ENCODE measurements at regions not wholly inside any gene's neighbourhood (a gene's known extent, or its start where the extent isn't known, plus 50 kb on each side); places are given as distances from the start of the nearest gene placed in this dataset.

DNA sequence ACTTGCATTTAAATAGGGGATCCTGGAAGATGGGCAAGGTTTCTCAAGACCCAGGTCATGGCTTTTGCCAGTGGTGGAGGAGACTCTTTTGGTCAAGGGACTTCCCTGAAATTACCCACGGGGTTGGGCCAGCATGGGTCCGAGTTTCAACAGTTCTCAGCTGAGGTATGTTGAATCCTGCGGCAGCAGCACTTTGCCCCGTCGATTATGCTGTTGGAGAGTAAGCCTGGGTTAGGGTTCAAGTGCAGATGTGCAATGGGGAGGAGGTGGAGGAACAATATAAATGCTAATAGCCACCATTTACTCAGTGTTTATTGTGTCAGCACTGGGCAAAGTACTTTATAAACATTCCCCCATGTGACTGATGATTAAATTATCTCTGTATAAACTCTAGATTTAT lies 96.0 kb upstream of the GATA6 start:
- no peak for DNase-seq (ENCODE audit: low read depth in 2 of 2)

DNA sequence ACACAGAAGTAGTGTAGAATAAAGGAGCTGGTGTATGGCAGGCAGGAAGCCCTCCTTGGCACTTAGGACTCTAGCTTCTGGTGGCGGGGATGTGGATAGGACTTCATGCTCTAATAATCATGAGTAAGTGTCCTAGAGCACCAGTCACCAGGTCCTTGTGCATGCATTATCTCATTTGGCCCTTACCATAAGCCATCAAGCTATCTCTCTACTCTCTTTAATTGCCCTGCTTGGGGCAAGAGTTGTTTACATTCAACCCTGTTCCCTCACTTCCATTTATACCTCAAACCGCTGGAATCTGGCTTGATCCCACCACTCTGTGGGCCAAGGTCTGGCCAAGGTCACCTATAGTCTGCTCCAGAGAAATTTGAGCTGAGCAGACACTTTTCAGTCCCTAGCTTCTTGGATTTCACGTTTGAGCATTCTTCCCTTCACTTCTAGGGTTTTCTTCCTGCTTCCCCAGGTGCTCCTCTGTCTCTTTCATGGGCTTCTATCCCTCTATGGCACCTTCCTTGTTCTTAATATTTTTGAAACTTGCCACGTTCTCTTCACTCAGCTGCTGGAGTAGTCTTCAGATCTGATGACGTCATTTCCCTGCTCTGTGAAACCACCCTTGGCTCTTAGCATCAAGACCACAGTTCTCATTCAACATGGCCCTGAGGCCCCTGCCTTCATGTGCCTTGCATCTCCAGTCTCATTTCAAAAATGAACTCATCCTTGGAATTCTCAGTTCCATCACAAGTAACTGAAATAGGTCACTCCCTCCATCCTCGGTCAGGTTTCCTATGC lies 94.9 kb upstream of the GATA6 start:
- no peak for DNase-seq (ENCODE audit: low read depth in 2 of 2)

DNA sequence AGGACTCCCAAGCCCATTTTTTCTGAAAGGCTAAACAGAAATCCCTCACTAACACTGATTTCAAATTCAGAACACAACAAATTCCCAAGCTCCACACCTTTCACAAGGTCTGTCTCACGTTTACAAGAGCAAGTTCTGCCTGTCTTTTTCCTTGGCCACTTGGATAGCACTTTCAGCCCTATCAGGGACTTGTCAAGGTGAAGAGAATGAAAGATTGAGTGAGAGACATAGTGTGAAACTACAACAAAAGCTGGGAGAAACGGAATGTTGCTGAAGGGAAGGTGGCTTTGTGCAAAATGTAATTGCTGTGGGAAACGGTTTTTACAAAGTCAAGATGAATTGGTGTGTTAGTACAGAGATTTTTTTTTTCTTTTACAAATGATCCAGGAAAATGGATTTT lies 89.4 kb upstream of the GATA6 start:
- DNase-seq (ENCODE audit: low read depth in 2 of 2): no peak

DNA sequence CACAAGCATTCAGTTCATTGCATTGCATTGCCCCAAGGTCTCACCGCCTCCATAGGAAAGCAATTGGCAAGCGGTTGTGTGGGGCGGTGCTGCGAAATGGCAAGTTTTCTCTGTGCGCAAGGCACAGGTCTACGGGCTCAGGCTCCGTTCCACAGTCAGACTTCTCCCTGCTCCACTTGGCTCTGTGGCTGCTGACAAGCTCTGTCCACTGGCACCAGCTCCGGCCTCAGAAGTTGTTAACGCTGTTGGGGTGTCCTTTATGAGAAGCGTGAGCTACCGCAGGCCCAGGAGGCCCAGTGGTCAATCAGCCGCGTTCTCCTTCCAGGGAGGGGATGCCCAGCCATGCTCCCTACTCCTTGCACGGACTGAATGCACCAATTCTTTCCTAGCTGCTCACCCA lies 87.0 kb upstream of the GATA6 start:
- DNase-seq (ENCODE audit: low read depth in 2 of 2): no peak

DNA sequence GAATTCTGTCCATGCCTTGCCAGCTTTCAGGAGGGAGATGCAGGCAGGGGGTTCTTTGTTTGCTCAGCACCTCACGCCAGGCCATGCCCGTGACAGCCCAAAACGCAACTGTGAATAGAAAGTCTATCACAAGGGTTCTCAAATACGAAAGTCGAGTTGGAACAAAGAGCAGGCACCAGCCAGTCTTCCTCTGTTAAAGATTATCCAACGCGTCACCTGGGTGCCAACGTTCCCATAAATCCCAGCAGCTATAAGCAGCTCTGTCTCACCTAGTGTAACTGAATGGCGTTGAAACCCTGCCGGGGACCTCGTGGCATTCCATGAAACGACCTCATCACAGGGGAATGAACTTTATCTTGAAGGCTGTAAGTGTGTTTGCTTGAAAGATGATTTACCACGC lies 84.8 kb upstream of the GATA6 start:
- DNase-seq (ENCODE audit: low read depth in 2 of 2): no peak

DNA sequence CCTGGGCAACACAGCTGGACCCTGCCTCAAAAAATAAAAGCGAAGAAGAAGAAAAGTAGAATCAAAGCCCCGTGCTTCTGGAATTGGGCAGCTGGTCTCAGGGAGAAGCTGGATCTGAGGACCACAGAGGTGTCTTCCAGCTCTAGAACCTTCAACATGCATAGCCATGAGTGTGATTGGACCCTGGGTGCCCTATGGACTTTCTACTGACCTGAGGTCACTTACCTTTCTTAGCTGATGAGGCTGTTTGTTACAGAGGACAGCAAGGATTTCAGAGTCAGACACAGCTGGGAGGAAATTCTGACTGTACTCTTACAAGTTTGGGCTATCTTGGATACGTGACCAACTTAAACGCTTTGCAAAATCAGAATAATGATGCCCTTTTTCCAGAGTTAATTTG lies 82.4 kb upstream of the GATA6 start:
- no peak for DNase-seq (ENCODE audit: low read depth in 2 of 2)

DNA sequence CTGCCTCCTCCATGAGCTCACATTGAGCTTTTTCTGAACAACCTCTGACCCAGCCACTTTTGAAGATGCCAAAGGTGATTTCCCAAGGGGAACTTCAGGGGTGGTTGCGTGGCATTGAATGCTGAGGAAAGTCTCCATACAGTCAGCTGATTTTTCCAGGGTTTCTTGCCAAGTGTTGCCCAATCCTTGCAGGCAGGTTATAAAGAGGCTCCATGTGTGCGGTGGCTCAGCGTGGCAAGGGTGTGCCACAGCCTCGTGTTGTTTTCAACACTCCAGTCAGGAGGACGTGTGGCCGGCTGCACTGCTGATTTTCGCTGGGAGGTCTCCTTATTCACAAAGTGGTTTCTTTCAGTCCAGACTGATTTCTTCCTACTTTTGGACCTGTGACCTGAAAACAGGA lies 81.4 kb upstream of the GATA6 start:
- DNase-seq (ENCODE audit: low read depth in 2 of 2): no peak

DNA sequence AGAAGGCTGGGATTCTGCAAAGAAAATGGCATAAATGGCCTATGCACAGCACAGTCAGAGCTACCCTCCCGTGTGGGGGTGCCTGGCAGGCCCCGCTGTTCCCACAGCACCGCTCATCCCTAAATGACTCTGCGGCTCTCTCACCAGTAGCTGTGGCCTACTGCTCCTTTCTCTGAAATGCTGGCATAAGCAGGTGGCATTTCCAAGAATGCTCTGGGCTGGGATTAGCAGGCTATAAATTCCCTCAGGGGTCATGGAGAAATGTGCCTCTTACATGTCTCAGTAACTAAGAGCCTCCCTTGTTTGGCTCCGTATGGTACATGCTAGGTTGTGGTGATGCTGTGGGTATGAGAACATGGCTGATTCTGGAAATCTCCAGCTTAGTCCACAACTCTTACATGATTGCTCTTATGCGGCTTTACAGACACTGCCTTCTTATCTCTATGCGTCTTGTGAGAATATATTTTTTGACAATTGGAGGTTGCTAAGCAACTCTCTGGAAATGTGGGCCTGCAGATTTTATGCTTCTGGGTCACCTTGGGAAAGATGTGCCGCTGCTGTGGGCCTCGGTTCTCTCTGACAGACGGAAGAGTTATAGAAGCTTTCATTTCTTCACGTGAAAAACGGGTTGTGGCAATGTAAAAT lies 80.3 kb upstream of the GATA6 start:
- no peak for DNase-seq (ENCODE audit: low read depth in 2 of 2)

DNA sequence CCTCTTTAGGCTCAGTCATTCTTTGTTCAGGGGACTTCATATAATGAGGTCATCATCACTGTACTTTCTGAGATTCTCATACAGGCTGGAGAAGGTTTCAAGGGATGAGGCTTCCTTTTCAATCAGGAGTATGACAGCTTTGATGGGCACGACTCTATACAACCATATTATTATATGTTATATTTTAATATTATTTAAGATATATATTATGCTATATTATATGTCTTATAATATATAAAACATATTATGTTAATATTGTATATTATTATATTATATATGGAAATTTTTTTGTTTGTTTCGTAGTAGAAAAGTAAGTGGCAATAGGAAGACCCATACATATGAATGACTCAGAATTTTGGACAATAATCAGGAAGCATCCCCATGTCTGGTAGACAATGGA lies 78.0 kb upstream of the GATA6 start:
- no peak for DNase-seq (ENCODE audit: low read depth in 2 of 2)

DNA sequence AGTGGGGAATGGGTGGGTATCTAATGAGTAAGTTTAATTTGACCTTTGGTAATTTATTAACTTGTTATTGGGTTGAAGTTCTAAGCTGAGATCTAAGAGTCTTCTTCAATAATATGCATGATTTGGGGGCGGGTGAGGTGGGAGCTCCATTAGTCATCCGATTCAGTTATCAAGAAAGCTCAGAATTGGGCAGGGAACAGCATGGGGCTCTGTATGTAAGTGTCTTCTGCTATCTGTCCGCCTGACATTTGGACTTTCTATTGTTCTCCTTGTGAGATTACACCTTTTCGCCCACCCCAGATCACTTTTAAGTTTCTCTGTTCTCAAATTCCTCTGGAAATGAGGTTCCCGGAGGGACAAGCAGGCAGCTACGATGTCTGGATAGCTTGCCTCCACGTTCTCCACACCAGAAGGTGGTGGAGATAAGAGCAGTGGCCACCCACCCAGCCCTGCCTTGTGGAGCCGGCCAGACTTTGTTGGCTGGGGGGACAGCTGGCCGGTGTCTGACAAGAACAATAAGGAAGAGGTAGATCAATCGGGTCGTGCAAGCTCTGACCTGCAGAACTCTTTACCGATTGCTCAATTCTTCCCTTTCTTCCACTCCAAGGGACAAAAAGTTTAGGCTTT lies 75.5 kb upstream of the GATA6 start:
- no peak for DNase-seq (ENCODE audit: low read depth in 2 of 2)

DNA sequence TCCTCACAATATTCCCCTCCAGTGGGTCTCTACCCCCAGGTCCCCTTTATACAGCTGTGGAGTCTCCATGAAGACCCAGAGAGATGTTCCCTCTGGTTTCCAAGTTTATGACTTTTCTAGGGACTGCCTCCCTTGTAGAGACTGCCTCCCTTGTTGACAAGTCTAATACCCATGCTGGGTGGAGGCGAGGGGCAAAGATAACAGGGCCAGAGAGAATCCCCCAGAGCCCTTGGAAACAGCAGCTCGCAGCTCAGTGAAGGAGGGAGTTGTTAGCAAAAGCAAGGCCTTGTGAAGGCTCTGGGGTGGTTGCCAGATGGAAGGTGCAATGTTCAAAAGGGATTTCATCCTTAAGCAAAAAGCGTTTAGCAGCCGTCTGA lies 75.0 kb upstream of the GATA6 start:
- no peak for DNase-seq (ENCODE audit: low read depth in 2 of 2)

DNA sequence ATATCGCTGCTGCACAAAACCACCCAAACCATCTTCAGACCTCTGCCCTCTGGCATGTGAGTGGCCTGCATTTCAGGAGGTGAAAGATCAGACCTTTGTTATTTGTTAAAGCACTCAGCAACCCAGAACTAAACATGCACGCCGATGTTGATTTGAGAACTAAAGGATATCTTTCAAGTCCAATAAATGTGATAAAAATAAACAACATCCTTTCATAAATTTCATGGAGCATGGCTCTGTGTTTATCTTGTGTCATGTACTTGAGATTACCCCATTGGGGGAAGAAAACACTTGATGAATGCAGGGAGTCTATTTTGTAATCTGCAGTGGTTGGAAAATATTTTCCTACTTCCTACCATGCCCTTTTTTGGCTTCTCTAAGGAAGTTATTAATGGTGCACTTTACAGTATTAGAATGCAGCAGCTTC lies 70.8 kb upstream of the GATA6 start:
- no peak for DNase-seq (ENCODE audit: low read depth in 2 of 2)

DNA sequence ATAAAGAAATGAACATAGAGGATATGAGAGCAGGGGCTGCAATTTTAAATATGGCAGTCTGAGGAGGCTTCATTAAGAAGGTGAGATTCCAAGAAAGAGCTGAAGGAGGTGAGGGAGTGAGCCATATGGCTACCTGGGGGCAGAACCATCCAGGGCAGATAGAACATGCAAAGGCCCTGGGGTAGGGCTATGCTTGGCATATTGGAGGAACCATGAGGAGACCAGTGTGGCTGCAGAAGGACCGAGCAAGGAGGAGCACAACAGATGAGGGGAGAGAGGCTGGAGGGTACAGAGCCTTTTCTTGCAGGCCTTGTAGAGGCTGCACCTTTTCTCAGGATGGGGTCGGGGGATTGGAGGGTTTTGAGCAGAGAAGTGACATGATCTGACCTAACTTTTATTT lies 69.5 kb upstream of the GATA6 start:
- no peak for DNase-seq (ENCODE audit: low read depth in 2 of 2)

DNA sequence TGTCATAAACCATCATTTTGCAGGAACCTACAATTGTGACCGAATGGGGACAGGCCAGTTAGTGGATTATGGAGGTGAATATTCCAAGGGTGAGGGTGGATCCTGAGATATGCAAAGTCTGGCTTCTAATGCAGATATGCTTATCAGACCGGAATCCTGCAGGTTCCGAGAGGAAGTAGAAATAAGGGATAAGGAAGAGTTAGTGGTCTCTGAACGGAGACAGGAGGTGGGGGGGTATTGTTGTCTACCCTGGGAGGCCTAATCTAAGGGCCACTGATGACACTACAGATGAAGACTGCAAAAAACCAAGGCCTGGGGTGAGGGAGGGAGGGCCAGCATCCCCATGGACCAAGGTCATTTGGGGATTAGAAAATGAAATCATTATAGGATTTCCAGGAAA lies 67.7 kb upstream of the GATA6 start:
- no peak for DNase-seq (ENCODE audit: low read depth in 2 of 2)

DNA sequence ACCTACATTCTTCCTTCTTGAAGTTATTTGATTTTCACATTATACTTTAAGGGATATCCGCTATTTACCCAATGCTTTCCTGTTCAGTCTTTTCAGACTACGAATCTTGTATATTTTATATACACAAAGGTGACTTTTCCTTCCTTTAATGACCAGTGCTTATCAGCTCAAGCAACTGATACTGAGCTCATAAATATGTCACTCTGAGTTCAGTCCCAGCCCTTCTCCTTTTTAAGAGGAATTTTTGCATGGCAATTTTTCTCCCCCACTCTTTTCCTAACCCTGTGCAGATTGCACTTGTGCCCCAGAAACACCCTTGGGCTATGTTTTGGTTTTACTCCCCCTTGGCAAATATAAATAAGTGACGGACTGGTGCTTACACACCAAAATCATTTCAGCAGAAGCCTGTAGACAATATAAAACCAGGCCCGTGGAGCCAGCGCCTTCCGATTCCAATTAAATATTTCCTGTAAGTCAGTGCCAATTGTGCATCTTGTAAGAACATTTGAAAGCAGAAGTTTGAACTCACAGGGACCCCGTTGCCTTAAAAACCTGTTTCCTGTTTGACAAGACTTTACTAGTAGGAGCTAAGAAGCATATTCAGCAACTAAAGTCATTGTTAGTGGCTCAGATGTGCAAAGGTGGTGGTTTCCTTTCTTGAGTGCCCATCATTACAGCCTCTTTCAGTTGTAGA lies 66.3 kb upstream of the GATA6 start:
- DNase-seq (ENCODE audit: low read depth in 2 of 2): no peak

DNA sequence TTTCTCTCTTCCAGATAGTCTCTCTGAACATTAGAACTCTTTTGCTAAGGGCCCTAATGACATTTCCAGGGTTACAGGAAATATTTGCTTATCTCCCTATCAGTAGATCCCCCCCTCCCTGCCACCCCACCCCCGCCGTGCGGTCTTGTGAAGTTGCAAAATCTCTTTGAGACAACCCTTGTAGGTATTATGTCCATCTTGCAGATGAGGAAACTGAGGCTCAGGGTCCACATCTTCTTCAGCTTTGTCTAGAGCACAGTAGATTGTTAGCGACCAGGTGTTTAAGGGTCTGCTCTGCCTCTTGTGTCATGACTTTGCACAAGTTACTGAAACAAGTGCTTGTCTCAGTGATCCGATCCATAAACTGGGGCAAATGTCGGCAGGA lies 65.8 kb upstream of the GATA6 start:
- no peak for DNase-seq (ENCODE audit: low read depth in 2 of 2)

DNA sequence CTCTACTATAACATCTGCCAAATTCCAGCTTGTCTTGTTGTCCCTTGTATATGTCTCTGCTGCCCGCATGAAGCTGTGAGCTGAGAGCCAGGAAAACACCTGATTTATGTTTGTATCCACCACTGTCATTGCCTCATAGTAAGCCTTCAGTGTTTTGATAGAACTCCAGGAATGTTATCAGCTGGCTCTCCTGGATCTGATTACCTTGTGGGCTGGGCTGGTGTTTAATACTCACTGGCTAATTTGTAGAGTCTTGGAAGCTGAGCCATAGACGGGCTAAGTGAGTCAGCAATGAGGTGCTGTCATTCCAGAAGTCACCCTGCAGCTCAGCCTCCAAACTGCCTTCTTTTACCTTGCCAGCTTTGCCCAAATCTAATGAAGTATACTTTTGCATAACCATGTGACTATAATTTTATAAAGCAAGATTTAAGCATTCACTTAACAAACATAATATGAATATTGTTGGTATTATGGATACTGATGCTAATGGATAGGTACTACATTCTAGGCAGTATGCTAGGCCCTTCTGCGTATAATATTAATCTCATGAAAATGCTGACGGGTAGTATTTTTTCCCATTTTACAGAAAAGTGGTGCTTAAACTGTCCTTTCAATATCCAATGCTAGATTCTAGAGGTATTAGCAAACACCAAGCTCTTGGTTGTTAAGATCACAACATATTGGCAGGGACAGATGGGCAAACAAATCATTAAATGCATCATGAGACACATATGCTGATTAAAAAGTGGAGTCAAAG lies 62.7 kb upstream of the GATA6 start:
- no peak for DNase-seq (ENCODE audit: low read depth in 2 of 2)

DNA sequence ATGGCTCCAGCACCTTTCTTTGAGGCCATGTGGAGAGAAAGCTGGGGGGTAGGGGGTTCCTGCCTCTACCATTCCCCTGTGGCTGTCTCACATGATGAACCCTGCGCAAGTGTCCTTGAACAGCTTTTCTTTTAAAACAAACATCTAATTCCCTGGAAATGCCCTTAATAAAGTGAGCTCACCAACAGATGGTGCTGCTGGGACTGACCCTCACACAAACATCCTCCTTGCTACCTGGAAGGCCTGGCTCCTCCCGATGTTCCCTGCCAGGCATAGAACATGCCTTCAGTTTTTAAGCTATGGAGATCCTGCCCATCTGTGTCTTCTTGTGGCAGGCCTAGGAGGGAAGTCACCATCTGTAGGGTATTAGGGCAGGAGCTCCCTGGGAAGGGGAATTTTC lies 60.7 kb upstream of the GATA6 start:
- DNase-seq (ENCODE audit: low read depth in 2 of 2): no peak

DNA sequence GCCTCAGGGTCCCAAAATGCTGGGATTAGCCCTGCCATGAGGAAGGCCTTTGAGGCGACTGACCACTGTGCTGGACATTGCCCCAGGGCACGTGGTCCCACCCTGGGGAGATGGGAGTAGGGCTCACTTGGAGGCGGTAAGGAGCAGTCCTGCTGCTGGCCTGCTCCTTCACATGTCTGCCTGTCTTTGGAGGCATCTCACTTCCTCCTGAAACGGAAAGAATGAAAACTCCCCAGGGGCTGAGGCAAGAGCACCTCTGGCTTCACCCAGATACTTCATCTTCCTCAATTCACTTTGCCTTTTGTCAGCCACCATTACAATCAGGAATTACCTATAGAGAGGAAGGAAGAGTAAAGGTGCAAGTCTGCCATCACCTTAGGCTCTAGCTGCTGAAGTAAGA lies 59.9 kb upstream of the GATA6 start:
- DNase-seq (ENCODE audit: low read depth in 2 of 2): no peak

DNA sequence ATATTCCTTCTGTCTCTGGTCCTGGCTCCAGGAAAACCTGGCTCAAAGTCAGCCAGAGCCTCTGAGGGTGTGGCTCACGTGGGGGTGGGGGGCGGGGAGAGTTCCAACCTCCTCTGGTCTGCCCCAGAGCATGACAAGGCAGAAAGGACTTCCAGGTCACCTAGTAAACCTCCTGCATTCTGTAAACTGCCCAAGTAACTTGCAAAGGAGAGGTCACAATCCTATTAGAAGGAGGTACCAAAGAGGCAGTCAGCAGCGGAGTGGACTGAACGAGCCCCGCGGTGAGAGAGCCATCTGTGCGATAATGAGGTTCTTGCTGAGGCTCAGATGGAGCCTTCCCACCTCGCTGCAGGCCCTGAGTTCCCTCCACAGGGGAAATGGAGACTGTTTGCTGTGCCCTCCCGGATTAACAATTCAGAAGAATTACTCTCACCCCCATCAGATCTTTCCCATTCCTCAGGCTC lies 58.9 kb upstream of the GATA6 start:
- DNase-seq (ENCODE audit: low read depth in 2 of 2): no peak

DNA sequence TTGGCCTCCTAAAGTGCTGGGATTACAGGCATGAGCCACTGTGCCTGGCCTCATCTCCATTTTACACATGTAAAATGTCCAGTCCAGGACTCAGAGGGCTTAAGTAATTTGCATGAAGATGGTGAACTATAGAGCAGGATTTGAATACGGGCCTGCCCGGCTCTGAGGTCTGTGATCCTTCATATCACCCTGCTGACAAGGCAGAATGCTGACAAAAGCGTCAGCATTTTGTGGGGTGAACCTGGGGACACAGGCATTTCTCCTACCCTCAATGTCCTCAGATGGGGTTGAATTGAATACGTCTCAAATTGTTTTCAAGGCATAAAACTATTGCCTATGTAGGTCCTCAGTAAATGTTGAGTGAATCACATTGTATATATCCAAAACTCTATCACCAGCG lies 57.2 kb upstream of the GATA6 start:
- no peak for DNase-seq (ENCODE audit: low read depth in 2 of 2)

Data from stimulated activated CD4-positive, alpha-beta T cell treated with anti-CD3 and anti-CD28 coated beads, Interleukin-1b, Interleukin-23, amount 100 ng/mL, for 1 hour (primary cell).